ENCODE measurements at regions not wholly inside any gene's neighbourhood (a gene's known extent, or its start where the extent isn't known, plus 50 kb on each side); places are given as distances from the start of the nearest gene placed in this dataset.

- Mint-ChIP-seq H3K27ac (ENCODE audit: unreplicated experiment) (no peak overlapping the region), H3K9me3 (ENCODE audit: unreplicated experiment) (peaks cover 3% of the 10 kb centered on the region), H3K4me1 (ENCODE audit: unreplicated experiment) (no peaks in the 10 kb centered on the region), H3K4me3 (ENCODE audit: unreplicated experiment) (no peak overlapping the region), H3K27me3 (ENCODE audit: unreplicated experiment) (no peaks in the 10 kb centered on the region), H3K36me3 (ENCODE audit: unreplicated experiment) (no peaks in the 10 kb centered on the region)
- no peak for DNase-seq (ENCODE audit: extremely low spot score, unreplicated experiment)
- TF ChIP-seq CTCF (IDR thresholded peaks at IDR 0.05), result no peak
Observed at GRCh38 chr11:116360221-116360941, 412.4 kb downstream of the BUD13 start.

GRCh38 chr11:116357784-116358544 lies 414.8 kb downstream of the BUD13 start:
- DNase-seq (ENCODE audit: extremely low spot score, unreplicated experiment), result no peak
- H3K36me3 Mint-ChIP-seq (ENCODE audit: unreplicated experiment), result no peaks in the 10 kb centered on the region
- peaks cover 3% of the 10 kb centered on the region for H3K9me3 Mint-ChIP-seq (ENCODE audit: unreplicated experiment)
- no peak overlapping the region for H3K4me3 Mint-ChIP-seq (ENCODE audit: unreplicated experiment)
- H3K4me1 Mint-ChIP-seq (ENCODE audit: unreplicated experiment), result no peaks in the 10 kb centered on the region
- H3K27ac Mint-ChIP-seq (ENCODE audit: unreplicated experiment), result no peak overlapping the region
- TF ChIP-seq CTCF (IDR thresholded peaks at IDR 0.05), result peak; percentile 21
- H3K27me3 Mint-ChIP-seq (ENCODE audit: unreplicated experiment), result no peaks in the 10 kb centered on the region

GRCh38 chr11:116356451-116356850 lies 416.3 kb downstream of the BUD13 start:
- peaks cover 3% of the 10 kb centered on the region for H3K9me3 Mint-ChIP-seq (ENCODE audit: unreplicated experiment)
- H3K4me3 Mint-ChIP-seq (ENCODE audit: unreplicated experiment), result no peak overlapping the region
- no peaks in the 10 kb centered on the region for H3K27me3 Mint-ChIP-seq (ENCODE audit: unreplicated experiment)
- no peaks in the 10 kb centered on the region for H3K4me1 Mint-ChIP-seq (ENCODE audit: unreplicated experiment)
- H3K36me3 Mint-ChIP-seq (ENCODE audit: unreplicated experiment), result no peaks in the 10 kb centered on the region
- DNase-seq (ENCODE audit: extremely low spot score, unreplicated experiment), result no peak
- H3K27ac Mint-ChIP-seq (ENCODE audit: unreplicated experiment), result no peak overlapping the region
- no peak for TF ChIP-seq CTCF (IDR thresholded peaks at IDR 0.05)

GRCh38 chr11:116355104-116355503 lies 417.7 kb downstream of the BUD13 start:
- TF ChIP-seq CTCF (IDR thresholded peaks at IDR 0.05), result no peak
- Mint-ChIP-seq H3K27me3 (ENCODE audit: unreplicated experiment) (no peaks in the 10 kb centered on the region), H3K27ac (ENCODE audit: unreplicated experiment) (no peak overlapping the region), H3K36me3 (ENCODE audit: unreplicated experiment) (no peaks in the 10 kb centered on the region), H3K4me1 (ENCODE audit: unreplicated experiment) (no peaks in the 10 kb centered on the region), H3K9me3 (ENCODE audit: unreplicated experiment) (peaks cover 3% of the 10 kb centered on the region), H3K4me3 (ENCODE audit: unreplicated experiment) (no peak overlapping the region)
- no peak for DNase-seq (ENCODE audit: extremely low spot score, unreplicated experiment)

- no peak for TF ChIP-seq CTCF (IDR thresholded peaks at IDR 0.05)
- DNase-seq (ENCODE audit: extremely low spot score, unreplicated experiment), result no peak
- H3K9me3 Mint-ChIP-seq (ENCODE audit: unreplicated experiment), result peaks cover 3% of the 10 kb centered on the region
- H3K27me3 Mint-ChIP-seq (ENCODE audit: unreplicated experiment), result no peaks in the 10 kb centered on the region
- H3K27ac Mint-ChIP-seq (ENCODE audit: unreplicated experiment), result no peak overlapping the region
- no peaks in the 10 kb centered on the region for H3K4me1 Mint-ChIP-seq (ENCODE audit: unreplicated experiment)
- H3K36me3 Mint-ChIP-seq (ENCODE audit: unreplicated experiment), result no peaks in the 10 kb centered on the region
- no peak overlapping the region for H3K4me3 Mint-ChIP-seq (ENCODE audit: unreplicated experiment)
Observed at GRCh38 chr11:116353589-116353988, 419.2 kb downstream of the BUD13 start.
